ENCODE measurements at regions not wholly inside any gene's neighbourhood (a gene's known extent, or its start where the extent isn't known, plus 50 kb on each side); places are given as distances from the start of the nearest gene placed in this dataset.
A peak's percentile ranks its signal among the peaks of the same experiment; 100 is the strongest.

DNA sequence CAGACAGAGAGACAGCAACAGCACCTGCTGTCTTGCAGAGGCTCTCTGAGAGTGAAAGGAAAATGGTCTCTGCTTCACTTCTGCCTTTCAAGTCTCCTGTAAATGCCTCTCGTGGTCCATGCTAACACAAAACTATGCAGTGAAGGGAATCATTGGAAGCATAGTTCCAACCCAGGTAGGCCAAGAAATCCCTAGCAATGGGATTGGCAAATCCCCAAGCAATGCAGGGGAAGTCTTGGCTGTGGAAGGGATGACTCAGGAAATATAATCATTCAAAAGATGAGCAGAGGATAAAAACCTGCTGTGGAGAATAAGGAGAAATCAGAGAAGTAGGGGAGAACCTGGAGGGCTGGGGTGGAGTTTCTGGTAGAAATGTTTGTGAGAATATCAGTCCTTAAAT is 216.1 kb upstream of the ZBED5 start:
- Histone ChIP-seq H3K4me3 (ENCODE audit: low read length) (no peak overlapping the region), H3K9me3 (ENCODE audit: control insufficient read depth, low read length) (no peaks in the 10 kb centered on the region), H3K4me1 (ENCODE audit: control insufficient read depth, insufficient read depth, low read length) (peaks cover 4% of the 10 kb centered on the region), H3K9ac (ENCODE audit: extremely low read depth, low read length, poor library complexity, severe bottlenecking) (no peak overlapping the region), H3K27me3 (ENCODE audit: control insufficient read depth, insufficient read depth, low read length, poor library complexity, severe bottlenecking) (peaks cover 19% of the 10 kb centered on the region), H3K36me3 (ENCODE audit: control insufficient read depth, insufficient read depth, low read length) (no peaks in the 10 kb centered on the region), H3K27ac (ENCODE audit: low read depth, low read length) (no peak overlapping the region)
- DNase-seq, result no peak
- Mint-ChIP-seq H3K9me3 (no peaks in the 10 kb centered on the region), H3K27me3 (ENCODE audit: insufficient read depth) (peaks cover 14% of the 10 kb centered on the region), H3K36me3 (ENCODE audit: low read depth) (no peaks in the 10 kb centered on the region), H3K27ac (no peak overlapping the region), H3K4me3 (no peak overlapping the region), H3K4me1 (peaks cover 12% of the 10 kb centered on the region)
- TF ChIP-seq, protein P1, sequence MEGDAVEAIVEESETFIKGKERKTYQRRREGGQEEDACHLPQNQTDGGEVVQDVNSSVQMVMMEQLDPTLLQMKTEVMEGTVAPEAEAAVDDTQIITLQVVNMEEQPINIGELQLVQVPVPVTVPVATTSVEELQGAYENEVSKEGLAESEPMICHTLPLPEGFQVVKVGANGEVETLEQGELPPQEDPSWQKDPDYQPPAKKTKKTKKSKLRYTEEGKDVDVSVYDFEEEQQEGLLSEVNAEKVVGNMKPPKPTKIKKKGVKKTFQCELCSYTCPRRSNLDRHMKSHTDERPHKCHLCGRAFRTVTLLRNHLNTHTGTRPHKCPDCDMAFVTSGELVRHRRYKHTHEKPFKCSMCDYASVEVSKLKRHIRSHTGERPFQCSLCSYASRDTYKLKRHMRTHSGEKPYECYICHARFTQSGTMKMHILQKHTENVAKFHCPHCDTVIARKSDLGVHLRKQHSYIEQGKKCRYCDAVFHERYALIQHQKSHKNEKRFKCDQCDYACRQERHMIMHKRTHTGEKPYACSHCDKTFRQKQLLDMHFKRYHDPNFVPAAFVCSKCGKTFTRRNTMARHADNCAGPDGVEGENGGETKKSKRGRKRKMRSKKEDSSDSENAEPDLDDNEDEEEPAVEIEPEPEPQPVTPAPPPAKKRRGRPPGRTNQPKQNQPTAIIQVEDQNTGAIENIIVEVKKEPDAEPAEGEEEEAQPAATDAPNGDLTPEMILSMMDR (conservative IDR thresholded peaks at IDR 0.05), result no peak
- WGBS, 2 experiments (ENCODE audit: insufficient coverage in 1 of 2, insufficient read length in 1 of 2), result 90 to 100% methylated on average over 1 of the region's 1 CpG

DNA sequence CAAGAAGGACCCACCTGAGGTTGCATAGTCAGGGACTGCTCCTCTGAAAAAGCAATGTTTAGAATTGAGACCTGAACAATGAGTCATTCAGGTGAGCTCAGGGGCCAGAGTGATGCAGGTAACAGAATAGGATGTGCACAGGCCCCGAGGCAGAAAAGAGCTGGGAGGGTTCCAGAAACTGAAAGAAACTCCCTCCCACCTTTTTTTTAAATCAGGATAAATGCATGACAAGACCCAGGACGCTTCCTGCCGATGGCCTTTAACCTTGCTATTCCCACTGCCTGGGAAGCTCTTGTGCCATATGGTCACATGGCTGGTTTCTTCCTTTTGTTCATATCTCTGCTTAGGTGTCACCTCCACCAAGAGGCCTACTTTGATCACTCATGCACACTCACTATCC is 214.2 kb upstream of the ZBED5 start:
- no peak overlapping the region for H3K9ac ChIP-seq (ENCODE audit: extremely low read depth, low read length, poor library complexity, severe bottlenecking)
- TF ChIP-seq, protein P1 (conservative IDR thresholded peaks at IDR 0.05), result no peak
- no peaks in the 10 kb centered on the region for H3K9me3 ChIP-seq (ENCODE audit: control insufficient read depth, low read length)
- H3K4me1 ChIP-seq (ENCODE audit: control insufficient read depth, insufficient read depth, low read length), result peaks cover 4% of the 10 kb centered on the region
- H3K4me3 ChIP-seq (ENCODE audit: low read length), result no peak overlapping the region
- H3K4me1 Mint-ChIP-seq, result peaks cover 12% of the 10 kb centered on the region
- peak; percentile 57 for DNase-seq
- peaks cover 17% of the 10 kb centered on the region for H3K27me3 Mint-ChIP-seq (ENCODE audit: insufficient read depth)
- no peak overlapping the region for H3K27ac ChIP-seq (ENCODE audit: low read depth, low read length)
- H3K36me3 ChIP-seq (ENCODE audit: control insufficient read depth, insufficient read depth, low read length), result no peaks in the 10 kb centered on the region
- no peak overlapping the region for H3K27ac Mint-ChIP-seq
- no peaks in the 10 kb centered on the region for H3K9me3 Mint-ChIP-seq
- WGBS, 2 experiments (ENCODE audit: insufficient coverage in 1 of 2, insufficient read length in 1 of 2), result 53 to 60% methylated on average over 3 of the region's 3 CpGs
- H3K27me3 ChIP-seq (ENCODE audit: control insufficient read depth, insufficient read depth, low read length, poor library complexity, severe bottlenecking), result peaks cover 15% of the 10 kb centered on the region
- no peaks in the 10 kb centered on the region for H3K36me3 Mint-ChIP-seq (ENCODE audit: low read depth)
- H3K4me3 Mint-ChIP-seq, result no peak overlapping the region

DNA sequence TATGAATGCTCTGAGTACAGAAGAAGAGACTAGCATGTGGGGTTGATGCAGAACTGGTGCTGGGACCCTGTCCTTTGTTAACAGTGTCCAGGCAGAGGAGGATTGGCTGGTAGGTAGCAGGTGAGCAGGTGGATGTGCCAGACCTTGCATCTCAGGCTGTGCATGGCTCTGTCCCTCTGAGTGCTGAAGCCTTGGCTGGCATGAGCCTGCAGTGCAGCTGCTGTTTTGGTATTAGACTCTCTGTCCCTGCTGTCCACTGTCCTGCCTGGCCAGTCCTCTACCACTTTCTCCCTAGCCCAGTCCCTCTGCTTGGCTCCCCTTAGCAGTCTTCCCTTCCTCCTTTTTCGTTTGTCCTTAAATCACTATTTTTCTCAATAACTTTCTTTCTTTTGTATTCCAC is 213.6 kb upstream of the ZBED5 start:
- TF ChIP-seq, protein P1 (conservative IDR thresholded peaks at IDR 0.05), result no peak
- WGBS, 2 experiments (ENCODE audit: insufficient coverage in 1 of 2, insufficient read length in 1 of 2), result 71% methylated on average over 1 of the region's 1 CpG
- Histone ChIP-seq H3K4me1 (ENCODE audit: control insufficient read depth, insufficient read depth, low read length) (peaks cover 4% of the 10 kb centered on the region), H3K36me3 (ENCODE audit: control insufficient read depth, insufficient read depth, low read length) (no peaks in the 10 kb centered on the region), H3K27ac (ENCODE audit: low read depth, low read length) (no peak overlapping the region), H3K9ac (ENCODE audit: extremely low read depth, low read length, poor library complexity, severe bottlenecking) (no peak overlapping the region), H3K27me3 (ENCODE audit: control insufficient read depth, insufficient read depth, low read length, poor library complexity, severe bottlenecking) (peaks cover 15% of the 10 kb centered on the region), H3K9me3 (ENCODE audit: control insufficient read depth, low read length) (no peaks in the 10 kb centered on the region), H3K4me3 (ENCODE audit: low read length) (no peak overlapping the region)
- DNase-seq, result no peak
- Mint-ChIP-seq H3K4me1 (peaks cover 10% of the 10 kb centered on the region), H3K9me3 (no peaks in the 10 kb centered on the region), H3K36me3 (ENCODE audit: low read depth) (no peaks in the 10 kb centered on the region), H3K4me3 (no peak overlapping the region), H3K27ac (no peak overlapping the region), H3K27me3 (ENCODE audit: insufficient read depth) (peaks cover 17% of the 10 kb centered on the region)
